D721Med (cell line): ENCODE measurements at regions not wholly inside any gene's neighbourhood (a gene's known extent, or its start where the extent isn't known, plus 50 kb on each side); places are given as distances from the start of the nearest gene placed in this dataset.

ENCODE experiments used
- DNase-seq: peaks from one replicate; pipeline ENCODE4 v3.0.0; 2011; ENCODE audit warnings: low spot score; ENCODE audit not compliant: insufficient read length
- FAIRE-seq: peaks from 2 replicates; lab custom pipeline; 2011; peaks lifted over from hg19 to GRCh38; lab: Jason Lieb, UNC
- CTCF ChIP-seq: IDR thresholded peaks from 2 replicates; pipeline ENCODE4 v1.5.1; 2012; ENCODE audit warnings: mild to moderate bottlenecking, control low read depth; ENCODE audit not compliant: insufficient read depth; ENCODE audit errors: missing control alignments

- TF ChIP-seq CTCF: no peak
- FAIRE-seq (no peak), DNase-seq (no peak)
Observed at GRCh38 chr2:61640406-61640805, 102.2 kb upstream of the XPO1 start.

- no peak for FAIRE-seq
- DNase-seq: no peak
- TF ChIP-seq CTCF: no peak
Observed at GRCh38 chr2:61639721-61640120, 101.6 kb upstream of the XPO1 start.

GRCh38 chr2:61636686-61637085 lies 98.5 kb upstream of the XPO1 start:
- no peak for TF ChIP-seq CTCF
- no peak for DNase-seq
- no peak for FAIRE-seq

GRCh38 chr2:61634512-61634911 lies 96.4 kb upstream of the XPO1 start:
- DNase-seq (no peak), FAIRE-seq (no peak)
- TF ChIP-seq CTCF: no peak

GRCh38 chr2:61633250-61633649 lies 95.1 kb upstream of the XPO1 start:
- DNase-seq (no peak), FAIRE-seq (no peak)
- TF ChIP-seq CTCF: peak; percentile 16

- FAIRE-seq (no peak), DNase-seq (no peak)
- no peak for TF ChIP-seq CTCF
Observed at GRCh38 chr2:61632276-61633169, 94.4 kb upstream of the XPO1 start.

GRCh38 chr2:61631321-61631720 lies 93.2 kb upstream of the XPO1 start:
- FAIRE-seq (no peak), DNase-seq (no peak)
- TF ChIP-seq CTCF: no peak
